ENCODE measurements at regions not wholly inside any gene's neighbourhood (a gene's known extent, or its start where the extent isn't known, plus 50 kb on each side); places are given as distances from the start of the nearest gene placed in this dataset.

DNA sequence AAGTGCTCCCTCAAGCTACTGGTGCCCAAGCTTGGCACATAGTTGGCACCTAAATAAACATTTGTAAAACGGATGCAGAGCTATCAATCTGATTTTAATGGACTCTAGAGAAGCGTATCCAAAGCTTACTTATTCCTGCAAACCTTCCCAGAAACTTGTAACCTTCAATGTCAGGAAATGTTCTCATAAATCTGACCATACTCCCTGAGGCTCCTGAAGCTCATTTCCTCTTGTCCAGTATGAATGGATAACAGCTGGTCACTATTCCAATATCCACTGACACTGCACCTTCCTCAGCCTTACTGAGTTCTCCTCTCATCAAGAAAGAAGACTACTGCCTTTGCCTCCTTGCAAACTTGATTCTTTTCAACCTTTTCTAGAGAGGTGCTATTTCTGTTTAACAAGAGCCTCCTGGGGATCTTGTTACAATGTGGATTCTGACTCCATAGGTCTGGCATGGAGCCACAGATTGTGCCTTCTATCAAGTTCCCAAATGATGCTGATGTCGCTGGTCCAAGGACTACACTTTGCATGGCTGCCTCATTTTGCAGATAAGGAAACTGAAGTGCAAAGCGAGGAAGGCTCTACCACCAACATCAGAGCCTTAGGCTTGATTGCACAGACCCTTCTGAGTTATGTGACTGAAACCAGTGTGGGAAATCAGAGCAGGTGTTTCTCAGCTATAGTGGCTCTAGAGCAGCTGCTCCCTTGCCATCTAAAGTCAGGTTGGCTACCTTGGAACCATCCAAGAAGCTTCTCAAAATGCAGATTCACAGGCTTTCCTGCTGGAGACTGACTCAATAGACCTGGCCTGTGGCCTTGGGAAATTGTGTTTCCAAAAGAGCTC is 377.8 kb downstream of the SOX9 start:
- TF ChIP-seq CTCF (IDR thresholded peaks at IDR 0.05; ENCODE audit: unreplicated experiment), result no peak
- H3K9me3 Mint-ChIP-seq (ENCODE audit: unreplicated experiment), result no peaks in the 10 kb centered on the region
- no peak overlapping the region for H3K4me3 Mint-ChIP-seq (ENCODE audit: unreplicated experiment)
- no peak overlapping the region for H3K27ac Mint-ChIP-seq (ENCODE audit: unreplicated experiment)
- DNase-seq (ENCODE audit: low spot score), result no peak
- peaks cover 4% of the 10 kb centered on the region for H3K27me3 Mint-ChIP-seq (ENCODE audit: unreplicated experiment)
- H3K36me3 Mint-ChIP-seq (ENCODE audit: low read depth, unreplicated experiment), result no peaks in the 10 kb centered on the region
- H3K4me1 Mint-ChIP-seq (ENCODE audit: unreplicated experiment), result no peaks in the 10 kb centered on the region

DNA sequence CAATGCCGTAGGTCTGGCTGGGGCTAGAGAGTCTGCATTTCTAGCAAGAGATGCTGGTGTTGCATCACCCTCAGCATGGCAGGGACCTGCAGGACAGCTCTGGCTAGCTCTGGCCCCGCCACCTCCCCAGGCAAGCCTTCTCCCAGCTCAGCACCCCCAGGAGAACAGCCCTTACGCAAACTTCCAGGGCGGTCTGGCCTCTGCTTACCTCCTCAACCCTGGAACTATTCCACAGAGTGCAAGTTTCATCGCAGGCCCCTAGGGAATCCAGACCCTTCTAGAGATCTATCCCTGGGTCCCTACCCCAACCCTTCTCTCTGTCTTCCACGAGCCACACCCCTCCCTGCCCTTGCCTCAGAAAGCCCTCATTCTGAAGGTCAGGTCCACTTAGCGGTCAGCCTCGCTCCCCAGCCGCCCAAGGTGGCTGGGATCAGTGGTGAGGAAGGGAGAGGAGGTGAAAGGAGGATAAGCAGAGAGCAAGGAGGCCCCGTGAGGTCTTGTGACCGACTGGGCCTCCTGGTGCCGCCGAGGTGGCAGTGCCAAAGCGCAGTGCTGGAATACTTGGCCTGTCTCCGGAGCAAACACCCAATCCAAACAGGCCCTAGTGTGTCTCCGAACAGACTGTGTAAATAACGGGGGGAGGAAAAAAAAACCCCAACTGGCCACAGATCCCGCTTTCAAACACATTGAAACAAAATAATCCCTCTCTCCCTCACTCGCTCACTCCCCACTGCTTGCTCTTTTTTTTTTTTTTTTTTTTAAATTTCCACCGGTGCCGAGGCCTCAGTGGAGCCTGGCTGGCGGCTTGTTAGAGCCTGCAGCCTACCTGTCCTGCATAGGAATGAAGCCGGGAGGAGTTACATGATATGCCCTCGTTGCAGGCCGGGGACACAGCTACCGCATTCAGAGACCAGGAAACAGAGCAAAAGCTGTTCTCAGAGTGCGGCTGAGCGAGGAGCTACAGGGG is 380.9 kb downstream of the SOX9 start:
- Mint-ChIP-seq H3K4me3 (ENCODE audit: unreplicated experiment) (no peak overlapping the region), H3K9me3 (ENCODE audit: unreplicated experiment) (no peaks in the 10 kb centered on the region), H3K36me3 (ENCODE audit: low read depth, unreplicated experiment) (no peaks in the 10 kb centered on the region), H3K4me1 (ENCODE audit: unreplicated experiment) (no peaks in the 10 kb centered on the region), H3K27me3 (ENCODE audit: unreplicated experiment) (no peaks in the 10 kb centered on the region), H3K27ac (ENCODE audit: unreplicated experiment) (no peak overlapping the region)
- TF ChIP-seq CTCF (IDR thresholded peaks at IDR 0.05; ENCODE audit: unreplicated experiment), result no peak
- no peak for DNase-seq (ENCODE audit: low spot score)

DNA sequence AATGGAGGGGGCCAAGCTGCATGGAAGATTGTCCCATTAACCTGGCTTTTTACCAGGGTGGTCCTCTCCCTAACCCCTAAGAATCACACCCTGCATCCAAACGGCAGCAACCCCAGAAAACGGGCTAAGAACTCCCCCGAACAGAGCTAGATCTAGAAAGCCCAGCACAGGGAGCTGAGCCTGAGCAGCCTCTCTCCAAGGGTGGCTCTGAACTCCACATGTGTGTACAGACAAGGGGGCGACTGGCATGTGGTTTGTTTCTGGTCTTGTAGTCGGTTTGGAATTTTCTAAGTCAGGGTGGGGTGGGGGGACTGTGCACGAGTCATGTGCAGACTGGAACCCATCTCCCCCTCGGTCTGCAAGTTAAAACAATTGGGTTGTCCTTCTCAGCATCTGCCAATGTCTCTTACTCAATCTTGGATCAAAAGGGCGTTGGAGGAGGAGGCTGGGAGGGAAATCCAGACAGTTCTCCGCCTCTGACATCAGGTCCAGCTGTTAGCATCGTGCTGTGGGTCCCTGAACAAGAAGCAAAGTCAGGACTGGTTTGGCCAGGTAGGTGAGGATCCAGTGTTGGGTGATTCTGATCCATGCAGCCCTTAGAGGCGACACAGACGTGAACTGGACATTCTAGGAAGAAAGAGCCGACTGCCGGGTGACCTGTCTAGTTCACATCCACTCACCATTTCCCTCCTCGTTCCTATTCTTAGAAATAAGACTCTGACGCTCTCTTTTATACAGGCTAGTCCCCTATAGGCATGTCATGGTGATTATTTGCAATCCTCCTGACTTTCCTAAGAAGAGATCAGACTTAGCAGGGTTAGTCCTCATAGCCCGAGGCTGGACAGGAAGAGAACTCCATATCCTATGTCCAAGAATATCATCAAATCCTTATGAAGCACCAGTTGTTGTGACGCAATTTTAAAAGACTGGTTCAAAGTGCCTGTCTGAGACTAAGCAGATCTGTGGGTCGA is 381.8 kb downstream of the SOX9 start:
- Mint-ChIP-seq H3K4me3 (ENCODE audit: unreplicated experiment) (no peak overlapping the region), H3K36me3 (ENCODE audit: low read depth, unreplicated experiment) (no peaks in the 10 kb centered on the region)

DNA sequence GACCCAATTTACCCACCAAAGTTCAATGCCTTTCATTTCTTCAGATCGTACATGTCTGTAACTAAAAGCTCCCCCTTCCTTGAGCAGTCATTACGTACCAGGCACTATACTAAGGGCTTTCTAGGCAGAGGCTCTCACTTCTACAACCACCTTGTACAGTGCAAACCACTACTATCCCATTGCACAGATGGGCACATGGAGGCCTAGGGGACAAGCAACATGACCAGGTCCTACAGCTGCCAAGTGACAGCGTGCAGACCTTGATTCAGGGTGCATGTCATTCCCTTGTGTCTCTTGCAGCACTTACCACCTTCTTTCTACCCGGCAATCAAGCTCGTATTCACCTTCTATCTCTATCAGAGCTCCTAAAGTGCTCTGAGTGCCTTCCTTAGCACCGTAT is 382.7 kb downstream of the SOX9 start:
- Mint-ChIP-seq H3K9me3 (ENCODE audit: unreplicated experiment) (no peaks in the 10 kb centered on the region), H3K4me3 (ENCODE audit: unreplicated experiment) (no peak overlapping the region), H3K4me1 (ENCODE audit: unreplicated experiment) (no peaks in the 10 kb centered on the region), H3K36me3 (ENCODE audit: low read depth, unreplicated experiment) (no peaks in the 10 kb centered on the region), H3K27ac (ENCODE audit: unreplicated experiment) (no peak overlapping the region), H3K27me3 (ENCODE audit: unreplicated experiment) (no peaks in the 10 kb centered on the region)
- no peak for TF ChIP-seq CTCF (IDR thresholded peaks at IDR 0.05; ENCODE audit: unreplicated experiment)
- DNase-seq (ENCODE audit: low spot score), result no peak

More for the DNA sequence above, 381.8 kb downstream of the SOX9 start:
- H3K4me1 Mint-ChIP-seq (ENCODE audit: unreplicated experiment), result no peaks in the 10 kb centered on the region
- TF ChIP-seq CTCF (IDR thresholded peaks at IDR 0.05; ENCODE audit: unreplicated experiment), result no peak
- no peaks in the 10 kb centered on the region for H3K27me3 Mint-ChIP-seq (ENCODE audit: unreplicated experiment)
- no peaks in the 10 kb centered on the region for H3K9me3 Mint-ChIP-seq (ENCODE audit: unreplicated experiment)
- H3K27ac Mint-ChIP-seq (ENCODE audit: unreplicated experiment), result no peak overlapping the region
- no peak for DNase-seq (ENCODE audit: low spot score)
